GM19438 (cell line): ENCODE measurements at regions not wholly inside any gene's neighbourhood (a gene's known extent, or its start where the extent isn't known, plus 50 kb on each side); places are given as distances from the start of the nearest gene placed in this dataset.
A peak's percentile ranks its signal among the peaks of the same experiment; 100 is the strongest.

Source experiments
- ATAC-seq: cut with Tn5 transposase; IDR thresholded peaks from one replicate; pipeline ENCODE4 v1.9.1; 2021; ENCODE audit warnings: low read depth; ENCODE audit not compliant: unreplicated experiment

DNA sequence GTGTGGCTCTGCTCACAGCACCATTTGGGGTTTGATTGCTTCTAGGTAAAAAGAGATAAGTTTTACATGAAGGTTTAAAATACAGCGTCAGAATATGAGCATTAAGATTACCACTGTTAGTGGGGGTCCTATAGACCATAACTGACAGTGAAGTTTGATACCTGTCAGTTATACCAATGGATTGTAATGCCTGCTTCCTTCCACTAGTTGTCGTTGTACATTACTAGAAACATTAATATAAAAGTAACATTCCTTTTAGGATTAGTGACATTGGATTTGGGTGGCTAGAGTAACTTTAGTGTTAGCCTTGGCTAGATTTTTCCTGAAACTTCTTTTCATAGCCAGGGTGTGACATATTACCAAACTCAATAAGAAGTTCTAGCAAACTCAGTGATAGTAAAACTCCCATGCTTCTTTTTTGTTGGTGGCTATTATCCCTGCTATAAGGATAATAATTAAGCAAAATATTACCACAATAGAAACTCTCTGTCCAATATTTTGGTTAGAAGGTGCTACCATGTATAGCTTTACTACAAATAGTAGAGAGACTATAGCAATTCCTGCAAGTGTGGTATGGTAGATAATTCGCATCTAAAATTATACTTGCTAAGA is 57.1 kb downstream of the FAM181B start:
- ATAC-seq, result no peak

DNA sequence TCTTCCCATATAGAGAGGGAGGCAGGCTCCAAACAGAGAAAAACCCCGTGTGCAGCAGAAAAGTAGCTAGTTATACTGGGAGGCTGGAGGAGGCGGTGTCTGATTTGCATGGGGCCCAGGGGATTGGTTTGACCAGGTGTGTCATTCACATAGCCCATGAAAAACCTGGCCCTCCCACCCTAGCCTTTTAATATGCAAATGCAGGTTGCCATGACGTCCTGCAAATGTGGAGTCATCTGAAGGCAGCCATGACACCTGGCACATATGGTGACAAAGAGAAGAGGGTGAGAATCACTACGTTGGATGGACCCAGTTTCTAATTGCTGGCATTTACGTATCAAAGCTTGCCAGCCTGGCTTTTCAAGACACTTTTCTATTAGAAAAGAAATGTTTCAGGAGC is 57.8 kb downstream of the FAM181B start:
- no peak for ATAC-seq

DNA sequence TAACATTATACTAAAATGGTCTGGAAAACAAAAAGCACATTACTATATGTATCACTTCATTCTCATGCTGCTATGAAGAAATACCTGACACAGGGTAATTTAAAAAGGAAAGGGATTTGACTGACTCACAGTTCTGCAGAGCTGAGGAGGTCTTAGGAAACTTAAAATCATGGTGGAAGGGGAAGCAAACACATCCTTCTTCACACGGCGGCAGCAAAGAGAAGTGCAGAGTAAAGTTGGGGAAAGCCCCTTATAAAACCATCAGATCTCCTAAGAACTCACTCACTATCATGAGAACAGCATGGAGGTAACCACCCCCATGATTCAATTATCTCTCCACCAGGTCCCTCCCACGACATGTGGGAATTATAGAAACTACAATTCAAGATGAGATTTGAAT is 60.0 kb downstream of the FAM181B start:
- no peak for ATAC-seq

DNA sequence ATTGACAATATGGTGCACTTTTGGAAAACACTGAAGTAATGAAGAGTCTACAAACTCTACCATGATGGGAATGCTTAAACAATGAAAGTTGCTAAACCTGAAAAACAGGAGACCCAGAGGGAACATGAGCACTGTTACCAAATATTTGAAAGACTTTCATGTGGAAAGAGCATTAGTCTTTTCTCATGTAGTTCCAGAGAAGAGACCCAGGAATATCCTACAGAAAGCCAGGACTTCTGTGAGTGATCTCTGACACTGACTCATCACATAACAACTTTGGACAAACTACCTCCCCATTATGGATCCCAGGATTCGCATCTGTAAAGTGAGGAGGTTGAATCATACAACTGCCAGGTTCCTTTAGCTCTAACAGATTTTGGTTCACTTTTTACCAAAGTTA is 62.2 kb downstream of the FAM181B start:
- no peak for ATAC-seq

DNA sequence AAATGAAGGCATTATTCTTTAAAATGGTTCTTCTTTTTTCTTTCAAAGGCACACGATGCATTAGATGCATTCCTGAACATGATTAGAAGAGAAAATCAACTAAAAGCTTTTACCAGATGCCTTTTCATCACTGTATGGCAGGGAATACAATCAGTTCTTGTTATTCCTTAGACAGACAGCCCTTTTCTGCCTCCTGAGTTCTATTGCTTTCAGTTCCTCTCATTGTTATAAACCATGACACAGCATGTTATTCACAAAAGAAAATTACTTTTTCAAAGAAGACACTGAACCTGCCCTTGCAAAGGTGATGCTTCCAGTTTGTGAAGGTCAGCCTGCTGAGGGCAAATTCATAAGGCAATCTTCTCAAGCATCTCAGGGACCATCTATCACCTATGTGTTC is 70.1 kb downstream of the FAM181B start:
- no peak for ATAC-seq

DNA sequence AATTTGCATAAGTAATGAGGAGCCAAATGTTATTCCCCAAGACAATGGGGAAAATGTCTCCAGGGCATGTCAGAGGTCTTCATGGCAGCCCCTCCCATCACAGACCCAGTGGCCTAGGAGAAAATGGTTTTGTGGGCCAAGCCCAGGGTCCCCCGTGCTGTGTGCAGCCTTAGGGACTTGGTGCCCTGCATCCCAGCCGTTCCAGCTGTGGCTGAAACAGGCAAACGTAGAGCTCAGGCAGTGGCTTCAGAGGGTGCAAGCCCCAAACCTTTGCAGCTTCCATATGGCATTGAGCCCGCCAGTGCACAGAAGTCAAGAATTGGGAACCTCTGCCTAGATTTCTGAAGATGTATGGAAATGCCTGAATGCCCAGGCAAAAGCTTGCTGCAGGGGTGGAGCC is 79.9 kb downstream of the FAM181B start:
- no peak for ATAC-seq

DNA sequence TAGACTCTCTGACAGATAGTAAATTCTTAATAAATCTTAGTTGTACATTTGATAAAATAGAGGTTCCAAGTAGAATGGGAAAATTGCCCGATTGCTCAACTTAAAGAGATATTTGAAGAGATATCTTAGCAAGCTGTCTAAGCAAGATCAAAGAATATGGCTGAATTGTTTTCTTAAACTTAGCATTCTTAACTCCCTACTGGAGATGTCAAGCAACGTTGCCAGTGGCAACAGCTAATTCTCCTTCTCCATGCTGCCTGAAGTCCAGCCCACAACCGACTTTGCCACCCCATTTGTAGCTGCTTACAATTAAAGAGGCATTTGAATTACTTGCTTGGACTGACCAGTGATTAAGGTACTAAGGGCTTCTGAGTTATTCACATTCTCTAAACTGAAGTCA is 94.4 kb downstream of the FAM181B start:
- ATAC-seq, result no peak

DNA sequence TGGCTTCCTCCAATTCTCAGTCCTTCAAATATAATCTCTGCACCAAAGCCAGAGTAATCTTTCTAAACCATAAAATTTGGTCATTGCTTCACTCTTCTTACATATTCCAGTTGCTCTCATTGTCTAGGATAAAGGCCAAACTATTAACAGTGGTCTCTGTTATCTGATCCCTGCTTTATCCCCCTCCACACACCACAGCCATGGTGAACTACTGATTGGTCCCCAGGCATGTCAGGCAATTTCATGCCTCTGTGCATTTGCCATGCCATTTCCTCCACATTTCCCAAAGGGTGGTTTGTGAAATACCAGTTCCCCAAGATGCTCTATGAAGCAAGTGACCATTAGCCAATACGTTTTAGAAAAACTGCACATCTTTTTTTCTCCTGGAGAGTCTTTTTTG is 97.0 kb downstream of the FAM181B start:
- no peak for ATAC-seq

DNA sequence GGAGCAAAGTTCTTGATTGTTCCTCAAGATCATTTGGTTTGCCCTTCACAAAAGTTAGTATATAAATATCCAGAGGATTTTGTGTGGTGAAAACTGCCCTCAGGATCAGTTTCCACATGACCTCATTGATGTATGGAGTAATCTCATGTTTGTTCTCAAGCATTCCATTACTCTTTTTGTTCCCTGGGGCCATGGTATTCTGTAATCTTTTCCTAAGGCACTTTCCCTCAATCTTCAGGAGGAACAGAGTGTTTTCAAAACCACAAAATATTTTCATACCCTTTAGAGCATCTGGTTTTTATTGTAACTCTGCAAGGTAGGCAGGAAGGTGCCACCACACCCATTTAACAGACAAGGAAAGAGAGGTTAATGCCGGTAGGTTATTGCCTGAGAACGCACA is 99.6 kb downstream of the FAM181B start:
- ATAC-seq, result no peak

DNA sequence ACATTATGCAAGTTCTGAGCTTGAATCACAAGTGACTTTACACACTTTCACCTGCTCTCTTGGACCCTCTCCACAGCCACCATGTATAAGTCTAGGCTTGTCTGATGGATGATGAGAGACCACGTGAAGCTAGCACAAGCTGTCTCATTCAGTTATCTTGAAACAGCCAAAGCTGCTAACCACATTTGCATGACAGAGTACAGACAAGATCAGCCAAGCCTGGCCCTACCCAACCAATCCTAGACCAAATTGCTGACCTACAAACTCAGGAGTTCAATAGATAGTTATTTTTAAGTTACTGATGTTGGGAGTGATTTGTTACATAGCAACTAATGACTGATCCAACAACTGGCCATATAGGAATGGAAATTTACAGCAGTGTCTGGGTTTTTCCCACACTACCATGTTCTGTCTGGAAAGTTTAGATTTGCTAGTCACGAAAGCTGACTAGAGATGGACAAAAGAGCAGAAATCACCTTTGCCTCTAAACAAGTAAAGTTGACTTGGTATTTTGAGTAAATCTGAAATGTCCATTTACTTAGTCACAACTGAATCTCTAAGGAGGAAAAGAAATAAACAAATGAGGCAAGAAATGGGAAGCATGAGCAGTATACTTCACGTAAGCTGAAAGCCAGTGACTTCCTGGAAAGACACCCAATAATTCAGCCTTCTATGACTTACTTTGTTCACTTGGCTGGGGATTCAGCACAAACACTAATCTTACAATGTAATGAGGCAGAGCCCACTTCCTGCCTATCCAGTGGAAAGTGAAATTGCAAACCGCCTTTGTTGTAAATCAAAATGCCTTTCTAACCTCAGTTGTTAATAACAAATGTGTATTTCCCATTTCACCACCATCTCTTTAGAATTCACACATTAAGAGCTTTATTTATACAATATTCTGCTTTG is 101.7 kb downstream of the FAM181B start:
- ATAC-seq, result peak; percentile 73

DNA sequence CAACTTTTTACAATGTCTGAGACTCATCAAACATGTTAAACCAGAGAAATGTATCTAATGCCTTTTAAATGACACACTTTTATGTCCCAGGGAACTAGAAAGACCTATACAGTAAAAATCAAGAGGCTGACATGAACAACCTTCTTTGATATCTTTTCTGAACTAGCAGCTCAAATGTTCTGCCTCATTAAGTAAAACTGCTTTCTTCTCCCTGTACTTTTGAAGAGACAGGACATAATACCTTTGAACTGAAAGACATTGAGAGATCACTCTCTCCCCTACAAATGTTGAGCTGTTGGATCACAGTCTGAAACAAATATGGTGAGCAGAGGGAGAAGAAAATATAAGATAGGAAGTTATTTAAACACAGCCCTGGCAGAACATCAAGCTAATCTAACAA is 123.0 kb downstream of the FAM181B start:
- ATAC-seq, result no peak

DNA sequence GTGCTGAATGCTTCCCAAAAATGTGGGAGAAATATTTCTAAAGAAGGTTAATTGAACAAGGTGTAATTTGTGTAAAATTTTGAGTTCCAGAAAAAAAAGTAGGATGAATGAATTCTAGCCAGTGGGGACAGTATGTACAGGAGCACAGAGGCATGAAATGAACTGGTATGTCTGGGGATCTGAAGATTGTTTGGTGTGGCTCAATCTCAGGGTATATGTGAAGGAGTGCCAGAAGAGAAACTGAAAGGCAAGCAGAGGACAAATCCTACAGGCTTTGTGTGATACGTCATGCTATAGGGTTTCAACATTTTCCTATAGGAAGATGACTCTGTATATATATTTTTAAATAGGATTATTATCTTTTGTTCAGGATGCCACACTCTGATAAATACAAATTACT is 126.9 kb downstream of the FAM181B start:
- ATAC-seq, result no peak

DNA sequence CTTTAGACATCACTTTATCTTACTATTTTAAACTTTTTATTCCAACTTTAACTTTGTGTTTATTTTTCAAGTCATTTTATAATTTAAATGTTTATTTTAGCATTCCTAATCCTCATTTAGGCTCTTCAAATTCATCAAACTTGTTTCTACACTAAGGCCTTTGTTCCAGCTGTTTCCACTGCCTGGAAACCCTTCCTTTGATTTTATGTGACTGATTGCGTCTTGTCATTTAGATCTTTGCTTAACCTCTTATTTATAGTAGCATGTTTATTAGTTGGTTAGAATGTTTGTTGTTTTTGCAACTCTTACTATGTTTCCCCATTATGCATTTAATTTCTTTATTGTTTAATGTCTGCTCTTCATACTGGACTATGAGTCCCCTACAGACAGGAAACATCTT is 132.0 kb downstream of the FAM181B start:
- ATAC-seq, result no peak

DNA sequence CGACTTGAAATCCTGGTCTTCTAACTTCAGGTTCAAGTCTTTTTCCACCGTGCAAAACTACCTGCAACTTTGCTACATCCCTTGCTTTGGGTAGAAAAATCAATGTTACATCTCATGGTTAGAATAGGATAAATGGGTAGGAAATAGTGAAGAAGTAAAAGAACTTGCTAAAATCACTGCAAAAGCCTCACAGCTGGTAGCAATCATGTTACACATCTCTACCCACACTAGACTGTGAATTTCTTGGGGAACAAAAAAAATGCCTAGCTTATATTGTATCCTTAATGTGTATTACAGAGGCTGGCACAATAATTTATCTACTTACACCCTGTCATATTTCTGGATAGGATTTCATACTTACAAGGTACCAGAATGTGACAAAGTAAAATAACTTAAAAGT is 133.8 kb downstream of the FAM181B start:
- no peak for ATAC-seq

DNA sequence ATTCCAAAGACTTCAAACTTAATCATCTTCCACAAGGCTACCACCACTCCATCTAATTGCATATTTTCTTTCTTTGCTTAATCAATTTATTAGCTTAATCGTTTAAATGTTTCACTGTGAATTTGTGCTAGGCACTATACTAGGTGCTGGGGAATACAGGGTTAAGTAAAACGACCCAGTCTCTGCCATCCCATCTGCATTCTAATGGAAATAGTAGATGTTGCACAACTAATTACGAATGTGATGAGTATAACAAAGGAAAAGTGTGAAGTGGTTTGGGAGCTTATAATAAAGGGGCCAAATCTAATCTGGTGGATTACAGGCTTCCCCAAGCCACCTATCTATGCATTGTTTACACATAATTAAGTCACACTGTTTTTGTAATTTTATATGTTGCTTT is 147.1 kb downstream of the FAM181B start:
- ATAC-seq, result no peak

DNA sequence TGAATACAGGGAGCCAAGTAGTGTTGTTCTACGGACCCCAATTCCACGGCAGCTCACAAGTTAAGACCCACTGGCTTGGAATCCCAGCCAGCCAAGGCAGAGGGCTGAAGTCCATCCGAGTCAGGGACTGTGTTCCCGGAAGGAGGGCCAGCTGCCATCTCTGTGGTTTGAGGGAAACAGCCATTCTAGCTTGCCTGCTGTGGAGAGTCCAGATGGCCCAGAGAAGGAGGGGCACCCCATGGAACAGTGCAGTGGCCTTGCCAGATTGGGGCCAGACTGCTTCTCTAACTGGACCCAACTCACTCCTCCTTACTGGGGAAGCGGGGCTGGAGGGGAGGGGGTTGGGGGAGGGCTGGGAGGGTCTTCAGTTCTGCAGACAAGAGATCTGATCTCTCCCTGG is 156.4 kb downstream of the FAM181B start:
- no peak for ATAC-seq

DNA sequence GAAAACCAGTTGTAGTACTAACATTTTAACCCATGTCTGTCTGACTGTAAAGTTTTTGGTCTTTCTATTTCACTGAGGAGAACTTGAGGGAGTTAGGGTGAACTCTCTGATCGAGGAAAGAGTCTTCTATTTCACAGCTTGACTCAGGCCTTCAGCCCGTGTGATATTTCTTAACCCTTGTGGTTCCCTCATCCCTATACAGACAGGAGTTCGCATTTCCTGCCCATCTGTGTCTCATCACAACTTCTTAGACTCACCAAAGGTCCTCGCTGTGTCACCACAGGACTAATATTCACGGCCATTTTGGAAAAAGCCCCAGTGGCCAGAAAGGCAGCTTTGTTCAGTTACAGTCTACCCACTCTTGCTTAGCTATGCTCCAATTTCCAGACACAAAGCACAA is 172.8 kb downstream of the FAM181B start:
- no peak for ATAC-seq

DNA sequence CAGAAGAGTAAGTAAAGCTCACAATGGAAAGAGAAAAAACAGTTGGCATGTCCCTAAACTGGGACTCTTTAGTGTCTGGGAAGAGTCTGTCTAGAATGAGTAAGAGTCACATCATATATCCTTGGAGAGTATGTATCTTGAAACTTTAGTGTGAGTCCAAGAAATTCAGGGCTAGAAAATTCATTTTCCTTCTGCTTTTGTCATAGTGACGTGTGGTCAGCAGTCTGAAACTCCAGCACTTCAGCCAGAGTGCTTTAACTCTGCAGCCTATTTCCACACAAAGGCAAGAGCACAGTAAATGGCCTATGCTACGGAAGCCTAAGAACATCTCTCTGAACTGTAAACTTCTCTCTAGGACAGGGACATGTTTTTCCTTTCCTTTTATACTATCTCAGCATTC is 174.1 kb downstream of the FAM181B start:
- no peak for ATAC-seq

DNA sequence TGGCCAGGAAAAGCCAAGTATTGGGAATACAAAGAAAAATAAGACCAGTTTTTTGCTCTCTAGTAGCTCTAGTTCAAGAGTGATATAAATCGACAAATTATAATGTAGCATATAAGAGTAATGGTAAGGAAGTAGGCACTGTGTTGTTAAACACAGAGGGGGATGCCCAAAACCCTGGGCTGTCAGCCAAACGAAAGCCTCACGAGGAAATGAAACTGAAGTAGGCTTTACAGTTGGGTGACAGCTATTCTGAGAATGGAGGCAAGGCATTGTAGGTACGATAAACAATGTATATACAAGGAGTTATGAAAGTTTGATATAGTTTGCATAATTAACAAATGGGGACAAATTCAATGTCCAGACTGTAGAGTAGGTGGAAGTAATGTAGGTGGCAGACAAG is 176.4 kb downstream of the FAM181B start:
- ATAC-seq, result peak; percentile 99

DNA sequence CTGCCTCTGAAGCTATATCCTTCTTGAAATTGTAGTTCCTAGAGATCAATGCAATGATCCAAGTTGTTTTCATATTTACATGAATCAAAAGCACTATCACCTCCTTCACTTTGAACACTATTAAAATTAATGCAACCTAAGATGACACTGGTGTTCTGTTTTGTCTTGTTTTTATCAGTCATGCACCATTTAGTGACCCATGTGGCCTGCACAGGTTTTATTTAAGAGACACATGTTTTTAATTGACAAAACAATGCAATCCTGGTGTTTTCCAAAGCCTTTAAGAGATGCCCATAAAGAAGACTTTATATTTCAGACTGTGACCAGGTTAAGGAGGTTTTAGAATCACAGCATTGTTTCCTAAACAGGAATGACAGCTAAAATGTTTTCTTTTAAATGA is 177.5 kb downstream of the FAM181B start:
- ATAC-seq, result no peak

DNA sequence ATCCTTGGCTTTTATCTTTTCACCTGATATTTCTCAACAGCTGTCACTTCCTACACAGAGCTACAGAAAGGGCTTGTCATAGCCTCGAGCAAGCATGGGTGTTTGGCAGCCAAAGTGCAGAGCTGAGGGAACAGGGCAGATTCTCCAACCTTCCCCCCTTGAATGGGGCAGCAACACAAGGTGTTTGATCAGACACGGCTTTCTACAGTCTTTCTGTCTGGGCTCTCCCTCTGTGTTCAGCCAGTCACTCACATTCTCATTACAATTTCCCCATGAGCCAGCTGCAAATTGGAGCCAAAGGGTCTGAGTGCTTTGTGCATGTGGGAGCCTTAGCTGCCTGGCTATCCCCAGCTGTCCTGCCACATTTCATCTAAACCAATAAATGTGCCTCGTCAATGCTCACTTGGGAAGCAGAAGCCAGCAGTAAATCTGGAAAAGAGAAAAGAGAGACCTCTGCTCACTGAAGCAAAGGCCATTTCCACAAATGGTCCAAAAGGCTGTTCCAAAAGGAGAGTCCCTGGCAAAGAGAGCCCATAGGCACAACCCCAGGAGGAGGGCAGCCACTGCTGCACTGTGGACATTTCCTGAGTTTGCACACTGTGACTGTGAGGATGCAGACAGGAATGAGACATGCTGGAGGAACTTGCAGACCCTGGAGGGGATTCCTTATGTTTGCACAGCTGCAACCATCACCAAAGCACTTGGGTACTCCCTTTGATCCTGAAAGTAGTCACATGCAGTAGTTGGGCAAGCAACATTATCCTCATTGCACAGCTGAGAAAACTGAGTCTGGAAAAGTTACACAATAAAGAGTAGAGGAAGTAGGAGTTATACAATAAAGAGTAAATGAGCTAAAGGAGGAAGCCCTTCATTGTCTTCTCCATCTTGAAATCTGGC is 186.8 kb downstream of the FAM181B start:
- ATAC-seq, result no peak
